HG02763 (cell line): ENCODE measurements at regions not wholly inside any gene's neighbourhood (a gene's known extent, or its start where the extent isn't known, plus 50 kb on each side); places are given as distances from the start of the nearest gene placed in this dataset.
"Not testable (repeated sequence)": the region's sequence is repeated elsewhere in the genome, so short reads cannot be mapped to it uniquely, and the experiment has no call there.

Source experiments
- ATAC-seq: cut with Tn5 transposase; IDR thresholded peaks from one replicate; pipeline ENCODE4 v1.9.1; 2021; ENCODE audit warnings: mild to moderate bottlenecking, moderate library complexity; ENCODE audit not compliant: unreplicated experiment

GRCh38 chrX:35611562-35611961 lies 186.6 kb upstream of the MAGEB16 start:
- not testable (repeated sequence) for ATAC-seq

DNA sequence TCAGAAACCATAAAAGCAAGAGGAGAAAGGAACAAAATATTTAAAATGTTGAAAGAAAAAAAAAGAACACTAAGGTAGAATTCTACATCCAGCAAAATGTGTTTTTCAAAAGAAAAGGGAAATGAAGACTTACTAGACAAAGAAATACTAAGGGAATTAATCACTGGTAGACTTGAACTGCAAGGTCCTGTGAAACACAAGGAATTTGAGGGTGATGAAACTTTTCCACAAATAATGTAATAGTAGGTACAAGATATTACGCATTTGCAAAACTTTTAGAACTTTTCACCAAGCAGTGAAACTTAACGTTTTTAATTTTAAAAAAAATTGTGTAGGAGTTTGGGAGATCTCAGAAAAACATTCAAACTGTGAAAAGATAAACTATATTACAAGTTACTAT lies 180.3 kb upstream of the MAGEB16 start:
- no peak for ATAC-seq

DNA sequence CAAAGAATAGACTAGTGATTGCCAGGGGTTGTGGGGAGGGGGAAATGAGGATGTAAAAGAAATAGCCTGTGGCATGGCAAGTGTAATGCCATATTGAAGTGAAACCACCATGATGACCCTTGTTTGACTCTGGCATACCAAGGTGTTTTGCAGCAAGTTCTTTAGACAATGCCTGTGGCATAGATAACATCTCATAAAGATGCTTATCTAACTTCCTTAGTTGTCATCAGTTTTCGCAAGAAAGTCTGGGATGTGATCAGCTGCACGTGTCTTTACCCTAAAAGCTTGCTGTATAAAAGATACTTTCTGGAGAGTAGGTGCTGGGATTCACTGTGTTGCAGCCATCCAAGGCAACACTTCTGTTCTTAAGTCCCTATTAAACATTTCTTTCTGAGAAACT lies 176.1 kb upstream of the MAGEB16 start:
- no peak for ATAC-seq

GRCh38 chrX:35622601-35623000 lies 175.5 kb upstream of the MAGEB16 start:
- ATAC-seq = no peak

DNA sequence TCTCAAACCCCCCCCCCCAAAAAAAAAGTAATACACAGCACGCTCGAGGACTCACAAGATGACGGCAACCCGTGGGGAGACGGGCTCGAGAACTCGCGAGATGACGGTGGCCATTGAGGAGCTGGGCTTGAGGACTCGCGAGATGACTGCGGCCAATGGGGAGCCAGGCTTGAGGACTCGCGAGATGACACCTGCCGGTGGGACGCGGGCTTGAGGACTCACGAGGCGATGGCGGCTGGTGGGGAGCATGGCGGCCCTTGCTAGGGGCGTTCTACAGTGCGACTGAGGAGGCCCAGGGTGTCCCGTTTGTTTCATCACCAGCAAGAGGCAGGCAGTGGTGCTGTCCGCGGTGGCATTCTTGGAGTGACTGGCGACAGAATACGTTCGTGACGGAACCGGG lies 172.4 kb upstream of the MAGEB16 start:
- no peak for ATAC-seq

DNA sequence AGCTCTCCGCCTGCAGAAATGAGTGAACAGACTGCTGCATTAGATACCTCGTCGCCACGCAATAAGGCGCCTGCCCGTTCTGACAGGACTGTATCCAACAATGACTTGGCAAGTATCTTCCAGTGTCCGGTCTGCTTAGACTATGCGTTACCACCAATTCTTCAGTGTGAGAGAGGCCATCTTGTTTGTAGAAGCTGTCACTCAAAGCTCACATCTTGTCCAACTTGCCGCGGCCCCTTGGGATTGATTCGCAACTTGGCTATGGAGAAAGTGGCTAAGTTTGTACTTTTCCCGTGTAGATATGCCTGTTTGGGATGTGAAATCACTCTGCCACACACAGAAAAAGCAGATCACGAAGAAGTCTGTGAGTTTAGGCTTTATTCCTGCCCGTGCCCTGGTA lies 172.0 kb upstream of the MAGEB16 start:
- no peak for ATAC-seq

- not testable (repeated sequence) for ATAC-seq
Observed at GRCh38 chrX:35635971-35636370, 162.2 kb upstream of the MAGEB16 start.

DNA sequence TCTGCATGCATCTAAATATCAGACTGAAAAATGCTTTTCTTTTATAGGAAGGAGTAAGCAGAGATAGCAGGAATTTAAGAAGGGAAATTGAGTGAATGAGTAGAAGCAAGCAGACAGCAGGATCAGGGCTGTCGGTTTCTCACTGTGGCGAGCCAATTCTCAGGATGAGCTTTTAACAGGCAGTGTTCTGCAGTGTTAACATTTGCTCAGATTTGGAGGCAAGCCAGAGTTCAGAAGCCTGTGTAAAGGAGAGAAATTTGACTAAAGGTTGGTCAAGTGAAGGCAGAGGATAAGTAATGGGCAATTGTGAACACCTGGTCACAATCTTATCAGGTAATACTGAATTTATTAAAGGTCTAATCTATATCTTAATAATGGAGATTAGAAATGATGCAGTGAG lies 133.3 kb upstream of the MAGEB16 start:
- ATAC-seq = no peak

DNA sequence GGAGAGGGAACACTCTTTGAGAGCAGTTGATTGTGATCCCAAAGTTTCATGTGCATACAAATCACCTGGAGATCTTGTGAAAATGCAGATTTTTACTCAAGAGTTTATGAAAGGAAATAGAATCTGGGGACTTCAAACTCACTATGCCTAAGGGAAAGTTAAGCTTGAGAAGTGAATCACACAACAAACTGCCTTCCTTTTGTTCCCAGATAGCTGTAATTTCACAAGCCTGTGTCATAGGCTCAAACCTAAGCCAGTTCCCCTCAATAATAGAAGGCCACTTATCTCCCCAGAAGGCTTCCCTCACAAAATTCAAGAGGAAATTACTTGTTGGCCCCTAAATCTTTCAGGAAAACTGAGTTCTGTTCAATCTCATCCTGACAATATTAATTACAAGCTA lies 132.8 kb upstream of the MAGEB16 start:
- ATAC-seq = no peak

GRCh38 chrX:35670889-35671288 lies 127.3 kb upstream of the MAGEB16 start:
- ATAC-seq = no peak

DNA sequence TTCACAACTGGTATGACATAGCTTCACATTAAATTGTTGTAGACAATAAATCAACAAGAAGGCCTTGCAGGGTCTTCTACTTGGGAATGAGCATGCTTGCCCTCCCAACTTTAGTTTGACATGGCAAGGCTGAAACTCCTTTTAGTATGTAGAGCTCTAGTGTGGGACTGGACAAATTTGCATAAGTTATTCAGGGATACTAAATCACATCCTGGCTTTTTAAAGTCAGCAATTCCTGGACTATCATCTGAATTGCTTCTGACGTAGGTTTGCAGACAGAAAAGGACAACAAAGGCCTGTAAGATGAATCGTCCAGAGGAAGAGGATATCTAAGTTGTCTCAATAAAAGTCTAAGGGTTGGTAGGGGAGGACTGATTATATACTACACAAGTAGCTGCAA lies 123.0 kb upstream of the MAGEB16 start:
- ATAC-seq = no peak

GRCh38 chrX:35680940-35681346 lies 117.2 kb upstream of the MAGEB16 start:
- no peak for ATAC-seq

DNA sequence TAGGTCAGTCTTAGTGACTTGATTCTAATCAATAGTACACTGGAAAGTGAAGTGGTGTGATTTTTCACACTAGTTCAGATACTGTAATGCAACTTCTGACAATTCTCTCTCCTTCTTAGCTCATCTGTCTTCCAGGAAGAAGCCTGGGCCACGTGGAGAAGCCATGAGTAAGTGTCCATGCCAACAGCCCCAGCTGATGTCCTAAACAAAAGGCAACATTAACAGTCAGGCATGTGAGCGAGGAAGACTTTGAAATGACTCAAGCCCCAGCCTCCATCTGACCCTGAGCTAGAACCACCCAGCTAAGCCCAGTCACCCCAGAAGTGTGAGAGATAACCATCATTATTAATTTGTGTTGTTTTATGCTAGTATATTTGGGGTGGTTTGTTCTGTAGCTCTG lies 115.7 kb upstream of the MAGEB16 start:
- no peak for ATAC-seq

GRCh38 chrX:35696760-35697234 lies 101.3 kb upstream of the MAGEB16 start:
- ATAC-seq = no peak

- no peak for ATAC-seq
Observed at GRCh38 chrX:35699642-35700041, 98.5 kb upstream of the MAGEB16 start.

DNA sequence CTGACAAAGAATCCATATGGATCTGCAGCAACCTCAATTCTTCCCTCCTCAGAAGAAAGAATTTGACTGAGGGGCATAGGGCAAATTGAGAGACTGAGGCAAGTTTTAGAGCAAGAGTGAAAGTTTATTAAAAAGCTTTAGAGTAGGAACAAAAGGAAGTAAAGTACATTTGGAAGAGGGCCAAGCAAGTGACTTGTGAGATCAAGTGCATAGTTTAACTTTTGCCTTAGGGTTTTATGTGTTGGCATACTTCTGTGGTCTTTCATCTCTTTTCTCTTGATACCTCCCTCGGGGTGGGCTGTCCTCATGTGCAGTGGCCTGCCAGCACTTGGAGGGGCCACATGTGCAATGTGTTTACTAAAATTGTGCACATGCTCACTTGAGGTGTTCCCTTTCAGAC lies 98.0 kb upstream of the MAGEB16 start:
- ATAC-seq = no peak

GRCh38 chrX:35711281-35711680 lies 86.9 kb upstream of the MAGEB16 start:
- no peak for ATAC-seq

DNA sequence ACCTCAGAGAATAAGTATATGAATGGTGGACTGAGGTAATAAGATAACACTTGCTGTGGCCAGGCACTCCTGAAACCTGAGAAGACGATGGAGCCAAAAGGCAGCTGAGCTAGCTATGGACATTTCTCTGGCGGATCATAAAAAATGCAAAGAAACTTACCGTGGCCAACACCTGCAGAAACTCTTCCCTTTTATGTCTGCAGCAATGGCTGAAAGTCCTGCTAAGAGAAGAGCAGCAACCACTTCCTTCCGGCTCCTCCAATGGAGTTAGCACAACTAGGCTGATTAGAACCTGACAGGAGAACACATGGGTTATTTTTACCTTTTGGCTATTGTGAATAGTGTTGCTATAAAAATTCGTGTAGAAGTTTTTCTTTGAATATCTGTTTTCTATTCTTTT lies 76.0 kb upstream of the MAGEB16 start:
- ATAC-seq = no peak

GRCh38 chrX:35726176-35726575 lies 72.0 kb upstream of the MAGEB16 start:
- ATAC-seq = no peak

GRCh38 chrX:35728481-35728880 lies 69.7 kb upstream of the MAGEB16 start:
- no peak for ATAC-seq

DNA sequence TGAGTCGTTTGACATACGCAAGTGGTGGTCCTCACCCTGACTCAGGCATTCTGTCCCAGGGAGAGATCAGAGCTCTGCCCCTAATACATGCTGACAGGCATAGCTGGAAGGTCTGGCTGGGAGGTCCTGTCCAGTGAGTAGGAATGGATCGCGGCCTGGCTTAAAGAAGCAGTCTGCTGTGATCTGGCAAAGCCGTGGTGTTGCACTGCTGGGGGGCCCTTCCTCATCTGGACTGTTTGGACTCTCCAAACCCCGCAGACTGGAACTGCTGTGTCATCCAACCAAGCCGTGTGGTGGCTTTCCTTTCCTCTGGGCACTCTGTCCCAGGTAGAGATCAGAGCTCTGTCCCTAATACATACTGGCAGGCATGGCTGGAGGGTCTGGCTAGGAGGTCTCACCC lies 64.3 kb upstream of the MAGEB16 start:
- no peak for ATAC-seq

DNA sequence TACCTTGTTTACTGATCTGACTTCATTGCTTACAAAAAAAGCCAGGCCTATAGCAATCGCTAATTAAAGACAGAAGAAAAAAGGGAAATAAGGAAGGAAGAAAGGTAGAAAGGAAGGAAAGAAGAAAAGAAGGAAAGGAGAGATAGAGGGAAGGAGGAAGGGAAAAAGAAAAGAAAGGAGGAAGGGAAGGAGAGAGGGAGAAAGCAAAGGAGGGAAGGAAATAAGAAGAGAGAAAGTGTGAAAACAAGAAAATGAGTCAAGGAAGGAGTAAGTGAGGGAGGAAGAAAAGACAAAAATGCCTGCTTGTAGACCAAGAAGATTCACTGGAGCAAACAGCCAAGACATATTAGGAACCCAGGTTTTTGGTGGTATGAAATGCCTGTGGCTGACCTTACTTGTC lies 57.0 kb upstream of the MAGEB16 start:
- ATAC-seq = no peak

GRCh38 chrX:35743331-35743730 lies 54.8 kb upstream of the MAGEB16 start:
- ATAC-seq = no peak
